Muscle layer of colon (tissue), 2 donors: ENCODE measurements at regions not wholly inside any gene's neighbourhood (a gene's known extent, or its start where the extent isn't known, plus 50 kb on each side); places are given as distances from the start of the nearest gene placed in this dataset.

Source experiments
- H3K27ac ChIP-seq: one replicate; pipeline ENCODE4 v1.7.0; 2013; ENCODE audit warnings: low read depth, mild to moderate bottlenecking, low read length, moderate library complexity
- H3K27me3 ChIP-seq, 2 donors: one replicate each; pipeline ENCODE4 v1.7.0; 2013; ENCODE audit warnings: low read length in 2 of 2, mild to moderate bottlenecking in 2 of 2; ENCODE audit not compliant: insufficient read depth in 2 of 2, control insufficient read depth in 1 of 2
- H3K36me3 ChIP-seq: one replicate; pipeline ENCODE4 v1.7.0; 2013; ENCODE audit warnings: mild to moderate bottlenecking, low read length; ENCODE audit not compliant: insufficient read depth
- H3K4me1 ChIP-seq: one replicate; pipeline ENCODE4 v1.7.0; 2013; ENCODE audit warnings: mild to moderate bottlenecking, low read length; ENCODE audit not compliant: insufficient read depth
- H3K4me3 ChIP-seq, 2 donors: one replicate each; pipeline ENCODE4 v1.7.0; 2013; ENCODE audit warnings: low read length in 2 of 2, low read depth in 1 of 2, mild to moderate bottlenecking in 1 of 2, moderate library complexity in 1 of 2
- H3K9ac ChIP-seq: one replicate; pipeline ENCODE4 v1.7.0; 2013; ENCODE audit warnings: low read length
- H3K9me3 ChIP-seq: one replicate; pipeline ENCODE4 v1.7.0; 2013; ENCODE audit warnings: mild to moderate bottlenecking, low read length
- donor health status: abdominal sarcoma.
- donor health status: Adenocarcinoma of cecum.

DNA sequence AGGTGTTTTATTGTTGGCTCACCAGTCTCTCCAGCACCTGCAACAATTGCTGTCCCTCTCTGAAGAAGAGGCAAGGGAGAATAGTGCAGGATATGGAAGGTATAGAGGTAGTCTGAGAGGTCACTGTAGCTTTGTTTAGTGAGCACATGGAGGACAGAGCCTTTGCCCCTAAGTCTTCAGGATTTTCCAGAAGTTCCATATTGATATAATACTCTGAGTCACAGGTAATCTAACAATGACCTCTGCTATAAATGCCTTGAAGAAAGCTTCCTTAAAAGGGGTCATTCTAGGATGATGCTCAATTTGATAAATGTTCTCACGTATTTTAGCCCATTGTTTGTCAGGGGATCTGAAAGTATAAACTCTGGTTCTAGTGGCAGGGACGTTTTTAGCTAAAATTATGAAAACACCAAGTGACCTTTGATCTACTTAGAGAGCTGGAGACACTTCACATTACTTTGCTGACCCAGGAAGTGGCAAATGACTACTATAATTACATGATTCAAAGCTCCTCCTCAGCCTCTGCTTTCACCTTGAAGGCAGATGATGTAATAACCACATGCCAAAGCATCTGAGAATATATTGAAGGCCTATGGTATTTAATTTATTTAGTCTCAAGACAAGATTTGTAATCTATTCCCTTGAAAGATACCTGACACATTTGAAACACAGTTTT, 366.9 kb upstream of the NUDT12 start:
- H3K36me3 ChIP-seq, result no peaks in the 10 kb centered on the region
- H3K27ac ChIP-seq, result no peak overlapping the region
- no peaks in the 10 kb centered on the region for H3K27me3 ChIP-seq
- H3K9ac ChIP-seq, result no peak overlapping the region
- H3K9me3 ChIP-seq, result no peaks in the 10 kb centered on the region
- no peak overlapping the region for H3K4me3 ChIP-seq
- no peaks in the 10 kb centered on the region for H3K4me1 ChIP-seq

DNA sequence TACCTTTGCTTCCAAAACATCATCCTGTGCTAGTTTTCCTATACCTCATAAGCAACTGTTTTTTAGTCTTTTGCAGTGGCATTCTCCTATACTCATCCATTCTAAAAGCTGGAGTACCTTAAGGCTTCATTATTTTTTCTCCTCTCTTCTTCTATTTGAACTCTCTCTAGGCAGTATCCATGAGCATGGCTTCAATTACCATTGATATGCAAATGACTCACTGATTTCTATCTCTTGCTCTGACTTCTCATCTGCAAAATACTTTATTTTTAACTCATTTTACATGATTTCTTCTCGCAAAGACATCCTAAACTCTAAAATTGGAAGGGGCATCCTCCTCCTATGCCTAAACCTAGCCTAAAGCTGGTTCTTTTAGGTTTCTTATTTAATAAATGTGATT, 365.1 kb upstream of the NUDT12 start:
- Histone ChIP-seq H3K36me3 (no peaks in the 10 kb centered on the region), H3K4me1 (no peaks in the 10 kb centered on the region), H3K4me3 (no peak overlapping the region), H3K27me3 (no peaks in the 10 kb centered on the region), H3K9me3 (no peaks in the 10 kb centered on the region), H3K27ac (no peak overlapping the region), H3K9ac (no peak overlapping the region)

DNA sequence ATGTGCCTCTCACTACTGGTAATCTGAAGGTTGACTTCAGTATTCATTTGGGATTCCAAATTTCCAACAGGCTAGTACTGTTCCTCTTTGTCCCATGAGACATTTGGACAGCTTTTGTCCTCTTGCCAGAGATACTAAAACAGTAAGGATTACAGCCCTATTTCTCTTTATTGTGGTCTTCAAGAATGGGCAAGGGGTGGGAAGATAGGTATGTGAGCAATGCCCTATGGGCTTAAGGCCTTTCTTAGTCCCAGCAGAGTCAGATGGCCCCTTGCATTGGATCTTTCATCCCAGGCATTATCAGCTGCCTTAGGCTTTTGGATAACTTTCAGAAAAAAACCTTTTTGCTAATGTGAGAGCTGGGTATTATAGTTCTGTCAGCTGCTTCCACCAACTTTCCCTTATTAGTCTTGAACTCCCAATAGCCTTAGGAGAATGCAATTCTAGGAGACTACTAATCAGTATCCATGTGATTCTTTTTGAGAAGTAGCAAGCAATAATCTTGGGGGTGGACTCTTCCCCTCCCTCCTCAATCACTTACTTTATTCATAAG, 361.1 kb upstream of the NUDT12 start:
- Histone ChIP-seq H3K9ac (no peak overlapping the region), H3K4me3 (no peak overlapping the region), H3K4me1 (no peaks in the 10 kb centered on the region), H3K27me3 (no peaks in the 10 kb centered on the region), H3K9me3 (no peaks in the 10 kb centered on the region), H3K36me3 (no peaks in the 10 kb centered on the region), H3K27ac (no peak overlapping the region)

DNA sequence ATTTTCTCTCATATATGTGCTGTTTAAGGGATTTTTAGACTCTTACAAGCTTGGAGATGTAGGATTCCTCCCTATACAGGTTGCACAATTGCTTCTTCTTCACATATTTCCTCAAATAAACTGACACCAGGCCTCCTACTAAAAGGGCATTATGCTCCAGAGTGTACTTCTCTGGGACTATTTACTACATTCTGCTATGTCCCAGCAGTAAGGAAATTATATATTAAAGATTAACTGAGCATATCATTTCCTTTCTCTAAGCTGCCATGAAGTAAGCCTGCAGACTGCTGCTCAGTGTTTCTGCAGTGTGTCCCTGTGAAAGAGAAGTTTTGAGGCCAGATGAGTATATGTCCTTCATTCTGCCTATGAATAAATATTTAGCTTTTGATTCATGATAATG, 356.9 kb upstream of the NUDT12 start:
- H3K9me3 ChIP-seq, result no peaks in the 10 kb centered on the region
- H3K4me3 ChIP-seq, result no peak overlapping the region
- no peak overlapping the region for H3K9ac ChIP-seq
- H3K27me3 ChIP-seq, result no peaks in the 10 kb centered on the region
- no peaks in the 10 kb centered on the region for H3K36me3 ChIP-seq
- no peak overlapping the region for H3K27ac ChIP-seq
- H3K4me1 ChIP-seq, result no peaks in the 10 kb centered on the region

DNA sequence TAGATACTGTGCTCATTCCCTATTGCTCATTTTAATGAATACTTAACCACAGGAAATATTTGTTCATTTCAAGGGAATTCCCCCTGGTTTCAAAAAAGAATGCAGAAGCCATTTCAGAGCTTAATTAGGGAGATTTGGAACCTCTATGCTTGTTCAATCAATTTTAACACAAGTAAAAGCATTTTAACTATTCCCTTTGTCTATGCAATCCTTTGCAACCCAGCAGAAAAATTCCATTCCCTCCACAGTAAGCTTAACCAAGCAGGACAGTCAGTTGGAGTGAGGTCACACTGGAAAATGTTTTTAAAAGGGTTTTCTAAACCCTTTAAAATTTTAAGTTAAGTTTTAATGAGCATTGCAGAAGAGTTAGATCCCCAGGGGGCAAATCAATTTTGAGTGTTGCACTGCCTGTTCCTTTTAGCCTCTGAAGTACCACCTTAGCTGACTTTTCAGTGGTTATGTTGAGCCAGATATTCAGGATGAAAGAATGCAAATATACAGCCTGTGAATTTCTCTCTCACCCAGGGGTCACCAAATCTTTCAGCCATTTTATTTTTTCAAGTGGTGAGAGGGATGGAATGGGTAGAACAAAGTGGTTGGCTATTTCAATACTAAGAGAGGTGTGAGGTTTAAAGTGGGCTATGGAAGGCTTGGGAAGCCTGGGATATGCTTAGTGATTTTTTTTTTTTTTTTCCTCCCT, 356.2 kb upstream of the NUDT12 start:
- Histone ChIP-seq H3K4me3 (no peak overlapping the region), H3K36me3 (no peaks in the 10 kb centered on the region), H3K9me3 (no peaks in the 10 kb centered on the region), H3K9ac (no peak overlapping the region), H3K27ac (no peak overlapping the region), H3K4me1 (no peaks in the 10 kb centered on the region), H3K27me3 (no peaks in the 10 kb centered on the region)

DNA sequence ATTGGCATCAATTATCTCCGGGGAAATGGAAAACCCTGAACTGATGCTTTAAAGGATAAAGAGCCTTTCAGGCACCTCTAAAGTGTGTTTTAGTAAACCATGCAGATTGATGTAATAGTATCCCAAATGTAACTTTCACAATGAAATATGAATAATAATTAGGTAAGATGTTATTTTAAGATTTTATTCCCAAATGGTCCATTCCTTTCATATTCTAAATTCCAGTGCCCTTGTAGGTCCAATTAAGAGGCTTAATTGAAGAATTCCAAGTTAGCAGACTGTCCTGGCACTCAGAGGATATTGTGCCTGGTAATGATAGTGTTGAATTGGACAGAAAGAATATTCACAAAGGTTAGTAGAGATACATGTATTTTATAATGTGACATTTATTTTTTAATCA, 352.5 kb upstream of the NUDT12 start:
- H3K4me3 ChIP-seq, result no peak overlapping the region
- H3K27me3 ChIP-seq, result no peaks in the 10 kb centered on the region
- no peaks in the 10 kb centered on the region for H3K9me3 ChIP-seq
- no peaks in the 10 kb centered on the region for H3K36me3 ChIP-seq
- no peak overlapping the region for H3K9ac ChIP-seq
- no peak overlapping the region for H3K27ac ChIP-seq
- no peaks in the 10 kb centered on the region for H3K4me1 ChIP-seq

DNA sequence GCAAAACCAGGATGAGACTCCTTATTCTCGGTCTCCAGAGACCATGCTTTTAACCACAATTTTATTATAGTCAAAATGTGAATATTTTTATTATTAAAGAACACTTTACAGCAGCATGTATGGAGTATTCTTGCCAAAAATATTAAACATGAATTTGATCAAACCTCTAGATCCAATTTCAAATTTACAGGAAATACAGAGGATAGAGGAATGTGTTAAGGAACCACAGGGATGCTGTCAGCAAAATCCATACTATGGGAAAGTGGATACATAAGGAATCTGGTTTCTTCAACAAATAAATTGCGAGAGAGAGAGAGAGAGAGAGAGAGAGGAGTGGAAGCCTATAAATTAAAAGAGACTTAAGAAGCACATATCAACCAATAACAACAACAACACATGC, 348.2 kb upstream of the NUDT12 start:
- no peak overlapping the region for H3K27ac ChIP-seq
- no peaks in the 10 kb centered on the region for H3K9me3 ChIP-seq

DNA sequence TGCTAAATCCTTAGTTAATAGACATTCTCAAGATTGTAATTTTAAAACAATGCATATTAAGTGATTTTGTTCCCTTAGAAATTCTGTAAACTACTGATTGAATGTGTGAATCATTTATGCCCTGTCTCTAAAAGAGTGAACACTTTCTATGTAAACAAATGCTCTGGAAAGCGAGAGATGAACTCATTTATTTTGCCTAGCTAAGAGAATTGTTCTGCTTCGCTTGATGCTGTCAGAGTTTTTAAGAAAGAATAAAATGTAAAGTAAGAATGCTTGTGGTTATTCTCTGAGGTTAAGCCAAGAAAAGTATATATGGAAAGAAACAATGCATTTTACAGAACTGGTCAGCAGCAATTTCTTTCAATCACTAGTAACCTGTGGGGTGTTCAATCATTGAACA, 347.4 kb upstream of the NUDT12 start:
- H3K4me1 ChIP-seq, result no peaks in the 10 kb centered on the region

More for the DNA sequence above, 348.2 kb upstream of the NUDT12 start:
- no peak overlapping the region for H3K9ac ChIP-seq
- H3K27me3 ChIP-seq, result no peaks in the 10 kb centered on the region
- H3K36me3 ChIP-seq, result no peaks in the 10 kb centered on the region
- no peak overlapping the region for H3K4me3 ChIP-seq
- H3K4me1 ChIP-seq, result no peaks in the 10 kb centered on the region

DNA sequence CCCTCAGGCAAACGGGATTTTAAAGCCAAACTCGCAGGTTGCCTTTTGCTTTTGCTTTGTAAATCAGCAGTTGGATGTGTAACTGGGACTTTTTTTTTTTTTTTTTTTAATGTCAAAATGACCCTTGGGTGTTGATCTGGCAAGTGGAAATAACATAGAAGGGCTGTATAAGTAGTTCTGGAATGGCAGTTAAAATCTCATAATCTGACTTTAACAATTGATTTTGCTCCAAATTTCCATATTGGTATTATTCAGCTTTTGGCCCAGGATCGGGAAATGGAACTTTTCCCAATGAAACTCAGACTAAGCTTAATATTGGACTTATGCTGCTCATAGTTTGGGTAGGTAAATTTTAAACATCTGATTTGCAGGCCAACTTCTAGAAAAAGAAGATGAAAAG, 346.8 kb upstream of the NUDT12 start:
- Histone ChIP-seq H3K4me1 (no peaks in the 10 kb centered on the region), H3K27me3 (no peaks in the 10 kb centered on the region), H3K9ac (no peak overlapping the region), H3K9me3 (no peaks in the 10 kb centered on the region), H3K27ac (no peak overlapping the region), H3K36me3 (no peaks in the 10 kb centered on the region), H3K4me3 (no peak overlapping the region)

More for the DNA sequence above, 347.4 kb upstream of the NUDT12 start:
- Histone ChIP-seq H3K27ac (no peak overlapping the region), H3K9me3 (no peaks in the 10 kb centered on the region), H3K36me3 (no peaks in the 10 kb centered on the region), H3K9ac (no peak overlapping the region), H3K27me3 (no peaks in the 10 kb centered on the region), H3K4me3 (no peak overlapping the region)

DNA sequence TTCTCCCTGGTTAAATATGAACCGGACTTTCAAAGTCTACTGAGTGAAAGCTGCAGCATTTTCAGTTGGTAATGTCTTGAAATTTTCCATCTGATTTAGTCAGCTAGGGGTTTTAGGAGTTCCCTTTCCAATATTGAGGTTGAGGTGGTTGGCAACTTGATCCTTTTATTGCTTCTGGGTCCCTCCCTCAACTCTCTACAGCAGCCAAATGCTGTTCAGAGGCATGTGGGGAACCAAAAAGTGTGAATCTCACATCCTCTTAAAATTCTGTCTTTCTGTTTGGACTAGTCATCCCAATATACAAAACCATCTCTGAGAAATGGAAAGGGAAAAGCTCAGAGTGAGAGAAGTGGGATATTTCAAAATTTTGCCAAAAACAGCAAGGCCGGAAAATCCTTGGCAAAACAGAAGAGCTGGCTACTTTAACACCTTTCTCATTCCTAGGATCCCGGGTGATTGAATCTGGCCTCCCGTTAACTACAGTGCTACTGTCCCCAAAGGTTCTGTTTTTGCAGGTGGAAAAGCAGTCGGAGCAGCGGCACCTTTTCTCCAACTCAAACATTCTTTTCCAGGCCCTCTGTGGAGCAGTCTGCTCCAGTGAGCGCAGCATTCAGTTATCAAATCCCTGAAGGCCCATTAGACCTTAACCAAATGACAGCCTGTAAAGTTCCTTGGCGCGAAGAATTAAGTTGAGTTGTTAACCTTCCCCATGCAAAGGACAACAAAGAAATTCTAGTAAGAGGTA, 345.9 kb upstream of the NUDT12 start:
- Histone ChIP-seq H3K4me1 (no peaks in the 10 kb centered on the region), H3K9ac (no peak overlapping the region)

DNA sequence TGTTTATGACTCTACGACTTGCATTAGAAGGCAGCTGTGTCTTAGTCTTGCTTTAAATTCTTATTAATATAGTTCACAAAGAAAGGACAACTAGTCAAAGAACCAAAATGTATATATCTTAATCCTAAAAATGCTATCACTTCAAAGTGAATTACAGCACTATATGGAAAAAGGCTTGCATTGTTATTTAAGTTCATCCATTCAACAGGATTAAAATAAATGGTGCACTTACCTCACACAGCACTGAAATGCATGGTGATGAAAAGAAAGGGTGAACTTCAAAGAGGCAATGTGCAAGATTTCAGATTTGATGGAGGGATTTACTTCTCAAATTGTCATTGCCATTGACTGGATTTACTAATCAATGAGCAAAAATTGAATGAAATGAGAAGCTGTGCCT, 344.4 kb upstream of the NUDT12 start:
- no peak overlapping the region for H3K27ac ChIP-seq
- no peak overlapping the region for H3K4me3 ChIP-seq
- no peak overlapping the region for H3K9ac ChIP-seq

More for the DNA sequence above, 345.9 kb upstream of the NUDT12 start:
- H3K27me3 ChIP-seq, result no peaks in the 10 kb centered on the region
- no peaks in the 10 kb centered on the region for H3K36me3 ChIP-seq
- H3K27ac ChIP-seq, result no peak overlapping the region
- H3K9me3 ChIP-seq, result no peaks in the 10 kb centered on the region
- no peak overlapping the region for H3K4me3 ChIP-seq

More for the DNA sequence above, 344.4 kb upstream of the NUDT12 start:
- Histone ChIP-seq H3K36me3 (no peaks in the 10 kb centered on the region), H3K27me3 (no peaks in the 10 kb centered on the region), H3K4me1 (no peaks in the 10 kb centered on the region), H3K9me3 (no peaks in the 10 kb centered on the region)
